GM10248 (cell line): ENCODE measurements at regions not wholly inside any gene's neighbourhood (a gene's known extent, or its start where the extent isn't known, plus 50 kb on each side); places are given as distances from the start of the nearest gene placed in this dataset.

Experiments used
- CTCF ChIA-PET: fragments of 300-600 bp; sonication (Branson Sonifier 250); formaldehyde crosslinking; extraction: SDS; loops from one replicate; lab custom pipeline; 2021; ENCODE audit warnings: antibody characterized with exemption; lab: Yijun Ruan, JAX
- POLR2A ChIA-PET: fragments of 350-650 bp; sonication (Branson Sonifier 250); formaldehyde crosslinking; extraction: SDS; loops from one replicate; lab custom pipeline; 2020; ENCODE audit warnings: antibody characterized with exemption; lab: Yijun Ruan, JAX
- DNase-seq: peaks from one replicate; pipeline ENCODE4 v3.0.0; 2012; ENCODE audit errors: extremely low spot score
- CTCF ChIP-seq: IDR thresholded peaks from 2 replicates; pipeline ENCODE4 v1.5.1; 2012; ENCODE audit warnings: mild to moderate bottlenecking, low read depth; ENCODE audit errors: extremely low read depth, missing control alignments, control extremely low read depth

- POLR2A ChIA-PET, result no interaction called here
- no peak for TF ChIP-seq CTCF
- no peak for DNase-seq
- CTCF ChIA-PET, result no interaction called here
These were observed 166.2 kb downstream of the SNX10 start for GRCh38 chr7:26457696-26458327.

GRCh38 chr7:26458466-26459145 is 166.9 kb downstream of the SNX10 start:
- ChIA-PET CTCF (interaction anchor here (1.7 kb wide), 1 partner anchor 24 kb away, joined by 3 read pairs; no protein-coding TSS in a partner anchor), POLR2A (no interaction called here)
- no peak for DNase-seq
- TF ChIP-seq CTCF, result no peak

- DNase-seq, result no peak
- TF ChIP-seq CTCF, result no peak
- POLR2A ChIA-PET, result no interaction called here
- CTCF ChIA-PET, result interaction anchor here (0.9 to 1.7 kb wide), 3 partner anchors 11 to 90 kb away, joined by 3 to 4 read pairs (median 3); no protein-coding TSS in a partner anchor
These were observed 168.0 kb downstream of the SNX10 start for GRCh38 chr7:26459540-26460193.

GRCh38 chr7:26460351-26461085 is 168.9 kb downstream of the SNX10 start:
- ChIA-PET POLR2A (no interaction called here), CTCF (interaction anchor here (0.9 to 1.7 kb wide), 3 partner anchors 12 to 90 kb away, joined by 3 to 4 read pairs (median 3); no protein-coding TSS in a partner anchor)
- no peak for DNase-seq
- TF ChIP-seq CTCF, result no peak

GRCh38 chr7:26461518-26461917 is 169.9 kb downstream of the SNX10 start:
- DNase-seq, result no peak
- ChIA-PET POLR2A (no interaction called here), CTCF (interaction anchor here (0.7 kb wide), 1 partner anchor 14 kb away, joined by 3 read pairs; no protein-coding TSS in a partner anchor)
- TF ChIP-seq CTCF, result no peak

GRCh38 chr7:26466007-26466406 is 174.3 kb downstream of the SNX10 start:
- no peak for DNase-seq
- POLR2A ChIA-PET, result no interaction called here
- CTCF ChIA-PET, result no interaction called here
- TF ChIP-seq CTCF, result no peak
